G401 (cell line): ENCODE measurements at regions not wholly inside any gene's neighbourhood (a gene's known extent, or its start where the extent isn't known, plus 50 kb on each side); places are given as distances from the start of the nearest gene placed in this dataset.
"Not testable (repeated sequence)": the region's sequence is repeated elsewhere in the genome, so short reads cannot be mapped to it uniquely, and the experiment has no call there.

Experiments used
- DNase-seq: peaks from one replicate; pipeline ENCODE4 v3.0.0-alpha.2; 2015; ENCODE audit warnings: low spot score
- in situ Hi-C: cut with HindIII; loops from 2 replicates; pipeline ENCODE4 v1.10.0; 2016; ENCODE audit warnings: low sequenced_read_pairs, mixed read lengths

GRCh38 chr12:30578426-30578825 is 117.2 kb downstream of the IPO8 start:
- in situ Hi-C loops, result no loop called here
- no peak for DNase-seq

- in situ Hi-C loops, result no loop called here
- DNase-seq, result no peak
These were observed 122.5 kb downstream of the IPO8 start for GRCh38 chr12:30573145-30573544.

- in situ Hi-C loops, result no loop called here
- no peak for DNase-seq
These were observed 125.3 kb downstream of the IPO8 start for GRCh38 chr12:30570211-30570890.

- in situ Hi-C loops, result no loop called here
- no peak for DNase-seq
These were observed 126.2 kb downstream of the IPO8 start for GRCh38 chr12:30569426-30569825.

DNA sequence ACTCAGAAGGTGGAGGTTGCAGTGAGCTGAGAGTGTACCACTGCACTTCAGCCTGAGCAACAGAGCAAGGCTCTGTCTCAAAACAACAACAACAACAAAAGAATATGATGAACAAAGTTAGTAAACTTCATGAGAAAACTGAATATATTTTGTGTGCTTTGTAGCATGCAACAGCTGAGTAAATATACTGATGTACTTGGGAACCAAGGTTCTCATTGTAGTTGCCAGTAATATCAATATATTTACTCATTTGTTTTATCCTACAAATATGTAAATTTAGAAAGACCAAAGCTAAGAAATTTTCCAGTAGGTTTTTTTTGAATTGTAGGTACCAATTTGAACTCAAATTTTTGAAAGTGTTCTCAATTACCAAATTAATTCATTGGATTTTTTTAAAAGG is 127.2 kb downstream of the IPO8 start:
- in situ Hi-C loops, result no loop called here
- DNase-seq, result no peak

DNA sequence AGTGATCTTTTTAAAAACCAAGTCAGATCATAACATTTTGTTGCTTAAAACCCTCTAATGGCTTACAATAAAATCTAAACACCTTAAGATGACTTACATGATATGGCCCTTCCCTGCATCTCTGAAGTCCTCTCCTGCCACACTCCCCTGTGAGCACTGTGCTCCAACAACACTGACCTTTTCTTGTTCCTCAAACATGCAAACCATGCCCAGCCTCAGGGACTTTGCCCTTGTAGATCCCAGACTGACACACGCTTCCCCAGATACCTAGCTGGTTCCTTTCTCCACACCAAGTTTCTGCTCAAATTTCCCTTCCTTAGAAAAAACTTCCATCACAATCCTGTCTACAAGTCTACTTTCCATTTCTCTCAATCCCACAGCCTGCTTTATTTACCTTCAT is 128.6 kb downstream of the IPO8 start:
- no peak for DNase-seq
- in situ Hi-C loops, result no loop called here

- DNase-seq, result no peak
- in situ Hi-C loops, result no loop called here
These were observed 131.3 kb downstream of the IPO8 start for GRCh38 chr12:30564394-30564793.

DNA sequence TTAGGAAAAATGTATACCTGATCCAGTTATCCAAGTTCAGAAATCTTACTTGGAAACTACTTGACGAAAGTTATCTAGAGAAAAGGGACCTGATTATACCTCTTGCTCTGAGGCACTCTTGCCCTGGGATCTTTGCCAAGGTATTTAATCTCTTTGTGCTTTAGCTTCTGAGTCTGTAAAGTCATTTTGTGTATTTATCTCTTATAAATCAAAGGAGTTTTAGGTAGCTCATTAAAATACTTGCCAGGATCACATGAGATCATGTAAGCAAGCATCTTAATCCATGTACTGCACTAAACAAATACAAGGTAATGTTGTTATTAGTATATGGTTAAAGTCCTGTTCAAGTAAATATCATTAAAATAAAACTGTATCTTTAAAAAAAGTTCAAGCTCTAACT is 147.5 kb downstream of the IPO8 start:
- in situ Hi-C loops, result no loop called here
- DNase-seq, result no peak

- in situ Hi-C loops, result no loop called here
- no peak for DNase-seq
These were observed 149.5 kb downstream of the IPO8 start for GRCh38 chr12:30546121-30546520.

GRCh38 chr12:30544704-30545103 is 151.0 kb downstream of the IPO8 start:
- DNase-seq, in situ Hi-C loops: not testable (repeated sequence)

- no peak for DNase-seq
- in situ Hi-C loops, result no loop called here
These were observed 158.4 kb downstream of the IPO8 start for GRCh38 chr12:30537228-30537627.

DNA sequence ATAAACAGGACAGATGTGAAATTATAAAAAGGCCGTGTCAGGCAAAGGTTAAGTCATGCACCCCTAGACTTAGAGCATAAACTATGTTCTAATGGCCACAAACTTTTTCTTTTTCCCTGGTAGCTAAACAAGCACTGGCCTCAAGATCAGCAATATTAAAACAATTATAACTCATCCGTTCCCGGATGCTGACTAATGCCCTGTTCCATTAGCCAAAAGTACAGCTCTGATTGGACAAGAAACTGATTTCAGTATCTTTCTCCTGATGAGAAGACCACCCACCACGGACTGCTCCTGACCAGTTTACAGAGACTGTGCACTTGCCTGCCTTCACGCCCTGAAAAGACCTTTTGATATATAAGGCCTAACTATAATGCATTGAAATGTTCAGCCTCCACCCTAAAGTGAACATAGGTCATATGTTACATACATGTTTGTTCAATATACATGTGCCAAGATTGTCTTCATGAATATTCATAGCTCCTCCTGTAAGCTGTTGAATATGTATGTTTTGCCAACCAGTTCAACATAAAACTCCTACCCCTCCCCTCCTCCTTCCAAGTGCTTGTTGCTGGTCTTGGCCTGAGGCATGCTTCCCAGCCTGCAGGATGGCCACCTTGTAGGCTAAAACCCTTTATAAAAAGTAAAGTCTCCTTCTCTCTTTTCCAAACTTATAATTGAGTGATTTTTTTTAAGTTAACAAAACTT is 162.0 kb downstream of the IPO8 start:
- in situ Hi-C loops, result no loop called here
- DNase-seq, result no peak

DNA sequence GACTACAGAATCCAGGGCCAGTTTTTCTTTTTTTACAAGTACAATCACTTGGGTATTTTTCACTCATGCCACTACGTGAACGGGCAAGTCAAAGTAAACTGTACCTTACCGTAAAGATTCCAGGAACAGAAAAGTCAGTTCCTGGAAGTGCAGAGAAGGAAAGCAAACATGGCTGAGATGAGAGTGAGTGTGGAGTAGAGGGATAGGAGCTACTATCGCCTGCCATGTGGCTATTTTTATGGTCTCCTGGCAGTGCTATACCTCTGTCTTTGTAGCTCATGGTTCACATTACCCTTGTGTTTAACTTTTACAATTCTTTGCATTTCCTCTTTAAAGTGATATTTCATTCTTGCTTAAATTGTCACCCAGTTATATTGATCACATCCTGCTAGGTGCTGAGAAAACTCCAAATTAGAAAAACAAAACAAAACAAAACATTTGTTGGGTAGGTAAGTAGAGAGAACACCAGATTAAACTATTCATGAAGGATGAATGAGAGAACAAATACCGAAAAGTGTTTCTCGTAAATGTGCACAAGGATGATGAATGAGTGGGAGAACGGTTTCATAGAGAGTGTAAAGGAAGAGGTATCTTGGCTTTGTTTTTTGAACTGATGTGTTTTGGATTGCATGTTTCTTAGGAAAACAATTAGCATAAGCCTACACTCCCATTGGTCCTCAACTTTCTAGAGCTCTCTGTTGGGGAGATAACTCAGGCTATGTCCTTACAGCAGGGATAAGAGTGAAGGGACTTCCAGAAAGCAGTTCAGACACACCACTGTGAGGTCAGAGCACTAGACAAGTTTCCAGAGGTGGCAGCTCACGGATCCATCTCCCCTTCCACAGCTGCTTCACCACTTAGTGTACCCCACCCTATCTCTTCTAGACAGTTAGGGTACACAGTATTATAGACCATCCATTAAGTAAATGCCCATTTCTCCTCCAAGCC is 163.7 kb downstream of the IPO8 start:
- in situ Hi-C loops, result no loop called here
- DNase-seq, result no peak

DNA sequence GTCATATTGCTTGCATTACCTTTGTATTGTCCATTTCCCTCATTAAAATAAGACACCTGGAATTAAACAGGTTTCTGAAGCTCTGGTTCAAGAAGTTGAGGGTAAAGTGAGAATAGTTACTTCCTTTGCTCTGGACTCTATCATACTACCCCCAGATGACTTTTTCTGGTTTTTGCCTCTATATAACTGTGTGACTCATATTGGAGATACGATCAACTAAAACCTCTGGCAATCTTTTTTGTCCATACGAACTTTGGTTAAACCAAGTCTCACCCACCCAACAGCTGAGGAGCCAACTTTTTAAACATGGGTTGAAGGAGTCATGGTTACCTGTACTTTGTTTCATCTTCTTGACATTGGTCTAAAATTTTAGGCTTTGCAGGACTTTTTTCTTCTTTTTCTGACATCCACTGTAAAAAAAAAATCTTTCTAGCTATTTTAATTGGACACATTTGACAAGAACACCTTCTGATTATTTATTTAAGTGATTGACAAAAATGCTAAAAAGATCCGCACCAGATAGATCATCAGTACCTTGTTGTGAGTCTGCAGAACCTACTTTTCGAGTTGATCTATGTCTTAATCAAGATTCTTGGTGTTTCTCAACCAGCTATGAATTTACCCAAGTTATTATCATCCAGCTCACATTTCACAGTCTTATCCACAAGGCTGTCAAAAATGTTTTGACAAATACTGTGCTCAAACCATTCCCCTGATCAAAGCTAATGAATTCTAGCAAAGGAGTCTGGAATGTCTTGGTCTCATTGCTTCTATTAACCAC is 166.0 kb downstream of the IPO8 start:
- DNase-seq, result no peak
- in situ Hi-C loops, result no loop called here

- in situ Hi-C loops, result no loop called here
- no peak for DNase-seq
These were observed 170.5 kb downstream of the IPO8 start for GRCh38 chr12:30525171-30525570.

DNA sequence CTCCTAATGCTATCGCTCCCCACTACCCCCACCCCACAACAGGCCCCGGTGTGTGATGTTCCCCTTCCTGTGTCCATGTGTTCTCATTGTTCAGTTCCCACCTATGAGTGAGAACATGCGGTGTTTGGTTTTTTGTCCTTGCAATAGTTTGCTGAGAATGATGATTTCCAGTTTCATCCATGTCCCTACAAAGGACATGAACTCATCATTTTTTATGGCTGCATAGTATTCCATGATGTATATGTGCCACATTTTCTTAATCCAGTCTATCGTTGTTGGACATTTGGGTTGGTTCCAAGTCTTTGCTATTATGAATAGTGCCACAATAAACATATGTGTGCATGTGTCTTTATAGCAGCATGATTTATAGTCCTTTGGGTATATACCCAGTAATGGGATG is 175.4 kb downstream of the IPO8 start:
- DNase-seq, in situ Hi-C loops: not testable (repeated sequence)

- in situ Hi-C loops, result no loop called here
- DNase-seq, result no peak
These were observed 176.1 kb downstream of the IPO8 start for GRCh38 chr12:30519535-30519934.

GRCh38 chr12:30517320-30517719 is 178.3 kb downstream of the IPO8 start:
- in situ Hi-C loops, result no loop called here

GRCh38 chr12:30515351-30515750 is 180.3 kb downstream of the IPO8 start:
- in situ Hi-C loops, result no loop called here
- peak; percentile 6 for DNase-seq

More at GRCh38 chr12:30517320-30517719, 178.3 kb downstream of the IPO8 start:
- no peak for DNase-seq
